ENCODE measurements at regions not wholly inside any gene's neighbourhood (a gene's known extent, or its start where the extent isn't known, plus 50 kb on each side); places are given as distances from the start of the nearest gene placed in this dataset.

DNA sequence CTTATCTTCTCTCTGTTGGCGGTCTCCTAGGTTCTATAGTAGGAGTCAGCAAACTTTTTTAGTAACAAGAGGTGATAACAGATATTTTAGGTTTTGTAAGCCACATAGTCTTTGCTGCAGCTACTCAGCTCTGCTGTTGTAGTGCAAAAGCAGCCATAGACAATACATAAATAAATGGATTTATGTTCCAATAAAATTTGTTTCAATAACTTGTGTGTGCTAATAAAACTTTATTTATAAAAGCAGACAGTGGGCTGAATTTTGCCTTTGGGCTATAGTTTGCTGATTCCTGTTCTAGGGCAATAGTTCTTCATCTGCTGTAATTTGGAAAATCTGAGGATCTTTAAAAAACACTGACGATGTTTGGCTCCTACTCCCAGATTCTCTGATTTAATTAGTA, 469.4 kb upstream of the TNC start:
- no peak for TF ChIP-seq CTCF (IDR thresholded peaks at IDR 0.05; ENCODE audit: borderline replicate concordance, insufficient read depth, low read depth, low read length)
- H3K4me3 ChIP-seq (ENCODE audit: low read depth, low read length) = no peak overlapping the region

DNA sequence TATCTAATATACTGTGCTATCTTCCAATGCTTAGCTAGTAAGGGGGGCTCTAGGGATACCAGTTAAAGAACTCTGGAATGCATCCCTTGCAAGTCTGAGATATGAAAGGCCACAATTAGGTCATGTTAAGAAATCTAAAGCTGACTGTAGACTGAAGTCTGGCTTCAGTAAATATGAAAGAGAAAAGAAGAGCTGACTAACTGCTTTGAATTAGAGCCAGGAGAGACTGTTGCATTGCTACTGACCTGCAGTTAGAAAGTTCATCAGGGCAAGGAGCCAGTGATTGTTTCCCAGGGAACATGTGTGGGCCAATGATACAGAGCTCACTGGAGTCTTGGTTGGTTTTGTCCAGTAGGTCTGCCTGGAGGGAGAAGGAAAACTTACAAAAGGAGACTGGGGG, 472.1 kb upstream of the TNC start:
- no peak overlapping the region for H3K4me3 ChIP-seq (ENCODE audit: low read depth, low read length)
- TF ChIP-seq CTCF (IDR thresholded peaks at IDR 0.05; ENCODE audit: borderline replicate concordance, insufficient read depth, low read depth, low read length) = no peak

DNA sequence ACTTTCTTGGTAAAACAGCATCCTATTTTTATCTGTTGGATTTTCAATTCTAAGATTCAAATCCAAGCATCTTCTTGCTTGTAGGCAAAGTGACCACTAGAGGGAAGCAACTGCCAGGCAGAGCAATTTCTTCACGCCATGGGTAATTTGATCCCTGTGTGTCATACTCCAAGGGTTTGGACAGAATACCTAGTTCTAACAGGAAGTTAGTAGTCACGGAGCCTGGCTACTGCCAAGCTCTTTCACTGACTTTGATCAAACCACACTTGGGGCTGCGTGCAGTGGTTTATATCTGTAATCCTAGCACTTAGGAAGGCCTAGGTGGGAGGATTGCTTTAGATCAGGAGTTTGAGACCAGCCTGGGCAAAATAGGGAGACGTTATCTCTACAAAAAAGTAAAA, 473.6 kb upstream of the TNC start:
- H3K4me3 ChIP-seq (ENCODE audit: low read depth, low read length) = no peak overlapping the region
- peak; percentile 65 for TF ChIP-seq CTCF (IDR thresholded peaks at IDR 0.05; ENCODE audit: borderline replicate concordance, insufficient read depth, low read depth, low read length)

DNA sequence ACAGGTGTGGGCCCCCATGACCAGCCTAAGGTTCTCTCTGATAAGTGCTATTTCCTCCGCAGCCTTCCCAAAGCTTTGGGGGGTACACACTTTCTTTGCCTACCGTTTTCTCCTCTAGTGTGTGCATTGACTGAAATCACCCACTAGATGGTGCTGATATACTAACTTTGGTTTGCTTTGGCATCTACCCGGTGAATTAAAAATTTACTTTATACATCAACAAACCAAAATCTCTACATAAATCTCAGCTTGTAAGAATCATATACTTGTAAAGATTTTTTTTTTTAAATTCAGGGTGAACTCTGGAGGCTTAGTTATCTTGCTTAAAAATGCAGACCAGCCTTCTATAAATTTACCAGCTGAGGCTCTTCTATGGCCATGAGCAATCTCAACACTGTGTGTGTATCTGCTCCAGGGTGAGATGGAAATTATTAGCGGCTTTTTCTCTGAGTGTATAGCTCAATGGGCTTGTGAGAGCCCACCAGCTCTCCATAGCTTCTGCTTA, 475.7 kb upstream of the TNC start:
- peak; percentile 49 for TF ChIP-seq CTCF (IDR thresholded peaks at IDR 0.05; ENCODE audit: borderline replicate concordance, insufficient read depth, low read depth, low read length)
- no peak overlapping the region for H3K4me3 ChIP-seq (ENCODE audit: low read depth, low read length)

- H3K4me3 ChIP-seq (ENCODE audit: low read depth, low read length) = no peak overlapping the region
- no peak for TF ChIP-seq CTCF (IDR thresholded peaks at IDR 0.05; ENCODE audit: borderline replicate concordance, insufficient read depth, low read depth, low read length)
These were observed 476.6 kb upstream of the TNC start for GRCh38 chr9:115594557-115594956.

DNA sequence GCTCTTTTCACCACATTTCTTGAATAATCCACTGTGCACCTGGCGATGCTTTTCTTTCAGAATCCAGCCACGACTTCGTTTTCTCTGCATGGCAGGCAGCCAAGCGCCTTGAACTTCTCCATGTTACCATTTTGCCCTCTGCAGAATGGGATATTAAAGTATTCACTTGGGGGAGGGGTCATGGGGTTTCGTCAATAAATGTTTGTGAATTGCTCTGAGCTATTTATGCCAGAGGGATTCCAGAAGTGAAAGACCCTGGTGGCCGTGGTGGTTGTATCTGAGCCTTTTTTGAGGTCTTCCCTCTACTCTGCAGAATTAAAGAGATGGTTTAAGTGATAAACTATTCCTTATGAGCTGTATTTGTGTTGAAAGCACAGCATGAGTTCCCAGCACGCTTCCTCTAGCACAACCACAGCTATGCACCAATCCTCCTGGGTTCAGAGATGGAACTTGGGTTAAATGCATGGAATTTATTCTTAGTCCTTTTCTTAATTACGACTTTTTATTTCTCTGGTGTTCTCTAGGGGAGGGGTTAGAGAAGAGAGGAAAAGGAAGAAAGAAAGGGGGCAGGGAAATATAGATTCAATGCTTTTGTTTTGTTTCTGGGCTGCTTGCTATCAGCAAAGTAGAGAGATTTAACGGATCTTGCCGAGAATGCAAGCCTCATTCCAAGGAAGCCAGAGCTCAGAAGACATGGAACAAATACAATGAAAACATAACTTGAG, 478.2 kb upstream of the TNC start:
- no peak for TF ChIP-seq CTCF (IDR thresholded peaks at IDR 0.05; ENCODE audit: borderline replicate concordance, insufficient read depth, low read depth, low read length)
- H3K4me3 ChIP-seq (ENCODE audit: low read depth, low read length) = no peak overlapping the region

DNA sequence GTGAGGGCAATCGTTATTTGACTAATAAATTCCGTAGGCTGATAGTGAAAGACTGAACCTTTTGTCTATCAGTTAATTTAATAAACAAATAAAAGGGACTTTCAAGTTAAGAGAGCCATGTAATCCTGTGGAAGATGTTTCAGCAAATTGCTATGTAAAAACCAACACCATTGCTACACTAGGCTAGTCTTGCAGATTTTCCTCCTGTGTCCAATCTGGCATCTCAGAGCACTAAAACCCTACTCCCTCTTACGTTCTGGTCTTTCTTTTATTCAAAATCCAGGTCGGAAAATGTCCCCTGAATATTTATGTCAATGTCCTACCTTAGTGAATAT, 478.8 kb upstream of the TNC start:
- no peak for TF ChIP-seq CTCF (IDR thresholded peaks at IDR 0.05; ENCODE audit: borderline replicate concordance, insufficient read depth, low read depth, low read length)
- no peak overlapping the region for H3K4me3 ChIP-seq (ENCODE audit: low read depth, low read length)
